Fibroblast of pulmonary artery (primary cell): ENCODE measurements at regions not wholly inside any gene's neighbourhood (a gene's known extent, or its start where the extent isn't known, plus 50 kb on each side); places are given as distances from the start of the nearest gene placed in this dataset.

Experiments
- DNase-seq: peaks from one replicate; pipeline ENCODE4 v3.0.0-alpha.2; 2010; ENCODE audit warnings: low read depth
- H3K4me3 ChIP-seq: replicated peaks from 2 replicates; pipeline ENCODE4 v1.5.1; 2011; ENCODE audit warnings: low read depth, mild to moderate bottlenecking, control low read depth, low read length, moderate library complexity
- TF ChIP-seq, protein P1 (sequence below): IDR thresholded peaks from 2 replicates; pipeline ENCODE4 v1.5.1; 2011; ENCODE audit warnings: mild to moderate bottlenecking, control low read depth, low read length, inconsistent platforms; ENCODE audit errors: missing control alignments

DNA sequence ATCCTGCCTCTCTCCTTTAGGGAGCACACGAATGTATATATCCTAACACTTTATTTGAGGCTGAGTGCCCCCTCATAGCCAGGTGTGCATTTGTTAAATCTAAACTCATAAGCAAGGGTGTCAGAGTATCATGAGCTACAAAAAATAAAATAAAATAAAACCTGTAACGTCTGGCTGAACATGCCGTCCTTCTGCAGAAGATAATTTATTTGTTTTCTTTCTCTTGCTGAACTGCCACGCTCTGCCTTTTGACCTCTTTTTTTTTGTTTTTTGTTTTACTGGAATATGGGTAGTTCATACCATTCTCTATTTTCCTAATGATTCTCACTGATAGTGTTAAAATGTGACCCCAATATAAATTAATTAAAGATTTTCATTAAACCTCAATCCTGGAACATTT is 117.7 kb upstream of the MPDZ start:
- H3K4me3 ChIP-seq = no peak overlapping the region
- DNase-seq = no peak
- TF ChIP-seq, protein P1, sequence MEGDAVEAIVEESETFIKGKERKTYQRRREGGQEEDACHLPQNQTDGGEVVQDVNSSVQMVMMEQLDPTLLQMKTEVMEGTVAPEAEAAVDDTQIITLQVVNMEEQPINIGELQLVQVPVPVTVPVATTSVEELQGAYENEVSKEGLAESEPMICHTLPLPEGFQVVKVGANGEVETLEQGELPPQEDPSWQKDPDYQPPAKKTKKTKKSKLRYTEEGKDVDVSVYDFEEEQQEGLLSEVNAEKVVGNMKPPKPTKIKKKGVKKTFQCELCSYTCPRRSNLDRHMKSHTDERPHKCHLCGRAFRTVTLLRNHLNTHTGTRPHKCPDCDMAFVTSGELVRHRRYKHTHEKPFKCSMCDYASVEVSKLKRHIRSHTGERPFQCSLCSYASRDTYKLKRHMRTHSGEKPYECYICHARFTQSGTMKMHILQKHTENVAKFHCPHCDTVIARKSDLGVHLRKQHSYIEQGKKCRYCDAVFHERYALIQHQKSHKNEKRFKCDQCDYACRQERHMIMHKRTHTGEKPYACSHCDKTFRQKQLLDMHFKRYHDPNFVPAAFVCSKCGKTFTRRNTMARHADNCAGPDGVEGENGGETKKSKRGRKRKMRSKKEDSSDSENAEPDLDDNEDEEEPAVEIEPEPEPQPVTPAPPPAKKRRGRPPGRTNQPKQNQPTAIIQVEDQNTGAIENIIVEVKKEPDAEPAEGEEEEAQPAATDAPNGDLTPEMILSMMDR = no peak

- TF ChIP-seq, protein P1 = no peak
- H3K4me3 ChIP-seq = no peak overlapping the region
- DNase-seq = no peak
Measured at GRCh38 chr9:13396418-13396817, 116.9 kb upstream of the MPDZ start.

- DNase-seq = peak; percentile 18
- no peak overlapping the region for H3K4me3 ChIP-seq
- TF ChIP-seq, protein P1 = no peak
Measured at GRCh38 chr9:13395156-13395555, 115.7 kb upstream of the MPDZ start.

GRCh38 chr9:13388157-13388556 is 108.7 kb upstream of the MPDZ start:
- TF ChIP-seq, protein P1 = no peak
- DNase-seq = peak; percentile 74
- no peak overlapping the region for H3K4me3 ChIP-seq

GRCh38 chr9:13387734-13388067 is 108.2 kb upstream of the MPDZ start:
- TF ChIP-seq, protein P1 = no peak
- peak; percentile 8 for DNase-seq
- no peak overlapping the region for H3K4me3 ChIP-seq

- DNase-seq = peak; percentile 89
- H3K4me3 ChIP-seq = no peak overlapping the region
- TF ChIP-seq, protein P1 = no peak
Measured at GRCh38 chr9:13386935-13387733, 107.6 kb upstream of the MPDZ start.

GRCh38 chr9:13386316-13386715 is 106.8 kb upstream of the MPDZ start:
- DNase-seq = no peak
- H3K4me3 ChIP-seq = no peak overlapping the region
- TF ChIP-seq, protein P1 = no peak
